ENCODE measurements at regions not wholly inside any gene's neighbourhood (a gene's known extent, or its start where the extent isn't known, plus 50 kb on each side); places are given as distances from the start of the nearest gene placed in this dataset.
A peak's percentile ranks its signal among the peaks of the same experiment; 100 is the strongest.
"Not testable (repeated sequence)": the region's sequence is repeated elsewhere in the genome, so short reads cannot be mapped to it uniquely, and the experiment has no call there.

GRCh38 chrX:153266140-153266539 lies 55.4 kb downstream of the PNMA6F start:
- DNase-seq: not testable (repeated sequence)

- DNase-seq: not testable (repeated sequence)
Observed at GRCh38 chrX:153260468-153260867, 61.1 kb downstream of the PNMA6F start.

GRCh38 chrX:153253239-153253638 lies 68.3 kb downstream of the PNMA6F start:
- DNase-seq: not testable (repeated sequence)

GRCh38 chrX:153252378-153253129 lies 69.0 kb downstream of the PNMA6F start:
- not testable (repeated sequence) for DNase-seq

- not testable (repeated sequence) for DNase-seq
Observed at GRCh38 chrX:153251952-153252351, 69.6 kb downstream of the PNMA6F start.

- not testable (repeated sequence) for DNase-seq
Observed at GRCh38 chrX:153250762-153251161, 70.8 kb downstream of the PNMA6F start.

- DNase-seq: peak; percentile 76
Observed at GRCh38 chrX:153245288-153245731, 66.2 kb downstream of the MAGEA1 start.

- DNase-seq: no peak
Observed at GRCh38 chrX:153244767-153245166, 65.7 kb downstream of the MAGEA1 start.

GRCh38 chrX:153238361-153238760 lies 59.3 kb downstream of the MAGEA1 start:
- no peak for DNase-seq
